Neural progenitor cell (in vitro differentiated cells): ENCODE measurements at regions not wholly inside any gene's neighbourhood (a gene's known extent, or its start where the extent isn't known, plus 50 kb on each side); places are given as distances from the start of the nearest gene placed in this dataset.

Experiments
- DNase-seq: peaks from one replicate; pipeline ENCODE4 v3.0.0-alpha.2; 2016; ENCODE audit warnings: low spot score
- H2AFZ ChIP-seq: fragments of 200-600 bp; sonication (generic); replicated peaks from 2 replicates; pipeline ENCODE4 v1.6.1; 2016; ENCODE audit warnings: antibody characterized with exemption
- H3F3A ChIP-seq: fragments of 200-600 bp; sonication (generic); 2 replicates; pipeline ENCODE4 v1.6.1; 2016; ENCODE audit warnings: antibody characterized with exemption, low read depth
- H3K27ac ChIP-seq: fragments of 200-600 bp; sonication (generic); 2 replicates; pipeline ENCODE4 v1.5.1; 2016; ENCODE audit warnings: mild to moderate bottlenecking
- H3K27me3 ChIP-seq: fragments of 200-600 bp; sonication (generic); 2 replicates; pipeline ENCODE4 v1.6.1; 2016; ENCODE audit warnings: mild to moderate bottlenecking, moderate library complexity
- H3K36me3 ChIP-seq: fragments of 200-600 bp; sonication (generic); 2 replicates; pipeline ENCODE4 v1.5.1; 2016
- H3K4me1 ChIP-seq: fragments of 200-600 bp; sonication (generic); 2 replicates; pipeline ENCODE4 v1.6.1; 2016; ENCODE audit warnings: mixed run types
- H3K4me2 ChIP-seq: fragments of 200-600 bp; sonication (generic); 2 replicates; pipeline ENCODE4 v1.6.1; 2016
- H3K4me3 ChIP-seq: fragments of 200-600 bp; sonication (generic); 2 replicates; pipeline ENCODE4 v1.5.1; 2016
- H3K79me2 ChIP-seq: fragments of 200-600 bp; sonication (generic); 2 replicates; pipeline ENCODE4 v1.6.1; 2016; ENCODE audit warnings: low read depth
- H3K9ac ChIP-seq: fragments of 200-600 bp; sonication (generic); 2 replicates; pipeline ENCODE4 v1.6.1; 2016
- H3K9me3 ChIP-seq: fragments of 200-600 bp; sonication (generic); 2 replicates; pipeline ENCODE4 v1.5.1; 2016; ENCODE audit warnings: low read depth
- H4K20me1 ChIP-seq: fragments of 200-600 bp; sonication (generic); 2 replicates; pipeline ENCODE4 v1.6.1; 2016; ENCODE audit warnings: low read depth
- H3K27ac Mint-ChIP-seq: 3 replicates; pipeline ENCODE4 v1.8.0; 2021; ENCODE audit warnings: mixed read lengths
- H3K27me3 Mint-ChIP-seq: 2 replicates; pipeline ENCODE4 v1.8.0; 2022; ENCODE audit warnings: low read depth, mild to moderate bottlenecking, inconsistent platforms, moderate library complexity, mixed read lengths; ENCODE audit not compliant: insufficient read depth
- H3K36me3 Mint-ChIP-seq: 3 replicates; pipeline ENCODE4 v1.8.0; 2021; ENCODE audit warnings: mixed read lengths
- H3K4me1 Mint-ChIP-seq: 3 replicates; pipeline ENCODE4 v1.8.0; 2021; ENCODE audit warnings: mixed read lengths
- H3K4me3 Mint-ChIP-seq: 3 replicates; pipeline ENCODE4 v1.8.0; 2021; ENCODE audit warnings: mild to moderate bottlenecking, moderate library complexity, mixed read lengths
- H3K9me3 Mint-ChIP-seq: 3 replicates; pipeline ENCODE4 v1.8.0; 2020; ENCODE audit warnings: mixed read lengths
- CTCF ChIP-seq: fragments of 200-600 bp; sonication (generic); IDR thresholded peaks from 2 replicates; pipeline ENCODE4 v1.5.1; 2017; ENCODE audit warnings: antibody characterized with exemption, mild to moderate bottlenecking
- EZH2 ChIP-seq: fragments of 200-600 bp; sonication (generic); IDR thresholded peaks from 2 replicates; pipeline ENCODE4 v1.6.1; 2017; ENCODE audit warnings: antibody characterized with exemption, mild to moderate bottlenecking, moderate library complexity
- EZH2phosphoT487 ChIP-seq: fragments of 200-600 bp; sonication (generic); IDR thresholded peaks from 2 replicates; pipeline ENCODE4 v1.6.1; 2017; ENCODE audit warnings: antibody characterized with exemption

GRCh38 chr2:116489292-116489691 is 1325.2 kb upstream of the DDX18 start:
- Histone ChIP-seq H3K36me3 (no peaks in the 10 kb centered on the region), H3F3A (no peaks in the 10 kb centered on the region), H3K79me2 (no peaks in the 10 kb centered on the region), H4K20me1 (no peaks in the 10 kb centered on the region), H3K27ac (no peak overlapping the region), H2AFZ (no peak overlapping the region), H3K9me3 (no peaks in the 10 kb centered on the region), H3K9ac (no peak overlapping the region), H3K4me2 (no peak overlapping the region), H3K27me3 (no peaks in the 10 kb centered on the region), H3K4me1 (no peaks in the 10 kb centered on the region), H3K4me3 (no peak overlapping the region)
- Mint-ChIP-seq H3K36me3 (no peaks in the 10 kb centered on the region), H3K27ac (no peak overlapping the region), H3K4me1 (no peaks in the 10 kb centered on the region), H3K27me3 (peaks cover 3% of the 10 kb centered on the region), H3K9me3 (peaks cover 13% of the 10 kb centered on the region), H3K4me3 (no peak overlapping the region)
- no peak for DNase-seq
- no peak for TF ChIP-seq CTCF
- TF ChIP-seq EZH2, result no peak
- no peak for TF ChIP-seq EZH2phosphoT487

- no peak overlapping the region for H3K4me2 ChIP-seq
- H3K4me1 ChIP-seq, result no peaks in the 10 kb centered on the region
- TF ChIP-seq CTCF (no peak), EZH2phosphoT487 (no peak)
- no peaks in the 10 kb centered on the region for H3K9me3 ChIP-seq
- H3F3A ChIP-seq, result no peaks in the 10 kb centered on the region
- H3K27me3 ChIP-seq, result no peaks in the 10 kb centered on the region
- Mint-ChIP-seq H3K27me3 (peaks cover 3% of the 10 kb centered on the region), H3K9me3 (peaks cover 13% of the 10 kb centered on the region), H3K4me3 (no peak overlapping the region), H3K4me1 (no peaks in the 10 kb centered on the region), H3K27ac (no peak overlapping the region), H3K36me3 (no peaks in the 10 kb centered on the region)
- H2AFZ ChIP-seq, result no peak overlapping the region
- no peak overlapping the region for H3K4me3 ChIP-seq
- H3K27ac ChIP-seq, result no peak overlapping the region
- H3K36me3 ChIP-seq, result no peaks in the 10 kb centered on the region
- no peak overlapping the region for H3K9ac ChIP-seq
- no peaks in the 10 kb centered on the region for H3K79me2 ChIP-seq
- DNase-seq, result no peak
- H4K20me1 ChIP-seq, result no peaks in the 10 kb centered on the region
These were observed 1324.5 kb upstream of the DDX18 start for GRCh38 chr2:116489944-116490343.

- Histone ChIP-seq H3K79me2 (no peaks in the 10 kb centered on the region), H3K4me3 (no peak overlapping the region), H3K4me1 (no peaks in the 10 kb centered on the region), H3K4me2 (no peak overlapping the region), H4K20me1 (no peaks in the 10 kb centered on the region), H3K27ac (no peak overlapping the region), H3K9ac (no peak overlapping the region), H3K36me3 (no peaks in the 10 kb centered on the region), H3K9me3 (no peaks in the 10 kb centered on the region), H3K27me3 (no peaks in the 10 kb centered on the region), H3F3A (no peaks in the 10 kb centered on the region), H2AFZ (no peak overlapping the region)
- no peak overlapping the region for H3K27ac Mint-ChIP-seq
- H3K4me3 Mint-ChIP-seq, result no peak overlapping the region
- DNase-seq, result no peak
- no peaks in the 10 kb centered on the region for H3K4me1 Mint-ChIP-seq
- peaks cover 3% of the 10 kb centered on the region for H3K27me3 Mint-ChIP-seq
- no peak for TF ChIP-seq EZH2phosphoT487
- no peak for TF ChIP-seq EZH2
- no peak for TF ChIP-seq CTCF
- H3K9me3 Mint-ChIP-seq, result peaks cover 12% of the 10 kb centered on the region
- no peaks in the 10 kb centered on the region for H3K36me3 Mint-ChIP-seq
These were observed 1323.9 kb upstream of the DDX18 start for GRCh38 chr2:116490511-116491145.
